Stimulated activated CD4-positive, alpha-beta T cell treated with anti-CD3 and anti-CD28 coated beads, TNF-alpha, amount 100 ng/mL, for 24 hours (primary cell): ENCODE measurements at regions not wholly inside any gene's neighbourhood (a gene's known extent, or its start where the extent isn't known, plus 50 kb on each side); places are given as distances from the start of the nearest gene placed in this dataset.
A peak's percentile ranks its signal among the peaks of the same experiment; 100 is the strongest.

Source experiments
- DNase-seq, 3 experiments: peaks; one replicate each; pipeline ENCODE4 v3.0.0-alpha.2; 2020; ENCODE audit warnings: low read depth in 3 of 3

DNA sequence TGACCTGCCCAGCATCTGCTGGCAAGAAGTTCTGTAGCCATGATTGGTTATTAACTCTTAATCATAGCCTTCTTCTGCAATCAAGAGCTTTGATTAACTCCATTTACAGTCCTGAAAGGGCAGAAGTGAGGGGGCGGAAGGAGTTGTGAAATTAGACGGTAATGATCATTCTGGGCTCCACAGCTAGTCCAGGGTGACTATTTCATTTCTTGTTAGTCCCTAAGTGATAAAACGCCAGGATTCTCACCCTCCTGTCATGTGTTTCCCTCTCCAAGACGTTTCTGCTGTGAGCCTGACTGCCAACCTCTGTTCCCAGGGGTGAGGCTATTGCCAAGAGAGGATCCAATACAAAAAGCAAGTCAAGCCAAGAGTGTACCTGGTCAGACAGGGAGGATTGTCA is 155.9 kb upstream of the IPO5 start:
- DNase-seq = no peak

GRCh38 chr13:97798171-97798821 is 155.2 kb upstream of the IPO5 start:
- DNase-seq = no peak

- no peak for DNase-seq
Measured at GRCh38 chr13:97798836-97799235, 154.6 kb upstream of the IPO5 start.

DNA sequence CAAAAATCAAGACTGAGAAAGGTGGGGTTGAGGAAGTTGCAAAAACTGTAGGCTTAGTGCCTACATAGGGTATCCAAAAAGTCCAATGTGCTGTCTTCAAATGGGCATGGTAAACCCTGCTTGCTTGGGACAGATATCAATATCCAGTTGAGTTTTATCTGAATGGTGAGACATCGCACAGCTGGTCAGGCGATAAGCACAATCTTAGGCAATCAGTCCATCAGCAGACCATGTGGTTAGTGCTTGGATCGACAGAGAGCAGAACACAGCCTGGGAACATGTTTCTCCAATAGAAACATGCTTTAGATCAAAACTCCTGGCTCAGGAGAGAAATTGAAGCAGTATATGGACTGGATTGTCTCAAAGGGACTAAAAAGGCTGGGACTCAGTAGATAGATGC is 151.3 kb upstream of the IPO5 start:
- no peak for DNase-seq

DNA sequence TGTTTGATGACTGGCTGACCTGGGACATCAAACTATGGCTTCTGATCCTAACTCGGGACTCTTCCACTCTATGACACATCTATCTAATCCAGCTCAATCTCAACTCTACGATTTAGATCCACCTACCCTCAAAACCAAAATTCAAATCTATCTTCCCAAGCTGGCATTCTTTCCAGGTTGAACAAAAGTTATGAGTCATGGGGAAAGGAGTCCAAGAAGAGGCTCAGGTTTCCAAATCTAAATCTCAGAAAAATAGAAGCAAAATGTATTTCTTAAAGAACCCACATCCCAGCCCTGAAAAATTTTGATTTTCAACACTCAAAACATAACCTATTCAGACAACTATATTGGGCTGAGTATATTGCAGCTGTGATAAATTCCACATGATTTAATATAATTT is 143.9 kb upstream of the IPO5 start:
- DNase-seq = no peak

DNA sequence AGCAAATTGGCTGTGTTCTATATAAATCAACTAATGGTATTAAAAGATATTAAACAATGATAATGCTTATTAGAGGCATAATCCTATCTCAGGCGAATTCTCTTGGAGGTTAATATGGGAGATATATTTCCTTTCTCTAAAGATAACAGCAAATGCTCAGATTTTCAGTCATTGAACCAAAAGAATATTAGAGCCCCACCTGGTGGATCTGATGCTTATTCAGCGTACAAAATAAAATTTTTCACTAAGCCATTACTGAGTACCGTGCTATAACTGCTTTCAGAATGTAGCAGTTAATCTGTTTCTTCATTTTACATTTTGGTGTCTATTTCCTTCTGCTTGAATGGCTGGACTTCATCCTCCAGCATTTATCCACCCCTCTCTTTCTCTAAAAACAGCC is 143.3 kb upstream of the IPO5 start:
- DNase-seq = no peak

DNA sequence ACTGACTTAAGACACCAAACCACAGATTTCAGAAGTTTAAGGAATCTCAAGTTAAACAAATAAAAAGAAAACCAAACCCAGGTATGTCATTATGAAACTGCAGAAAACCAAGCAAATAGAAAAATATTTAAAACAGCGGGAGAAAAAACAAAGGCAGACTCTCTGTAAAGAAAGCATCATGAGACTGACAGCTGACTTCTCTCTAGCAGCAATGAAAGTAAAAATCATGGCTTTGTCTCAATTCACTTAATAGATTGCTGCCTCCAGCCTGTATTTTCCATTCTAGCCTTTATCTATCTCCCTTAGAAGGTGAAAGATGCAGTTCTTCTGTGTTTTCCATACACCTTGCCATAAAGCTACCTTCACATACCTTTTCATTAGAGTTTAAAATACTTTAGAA is 131.1 kb upstream of the IPO5 start:
- DNase-seq = no peak

GRCh38 chr13:97826421-97827012 is 127.0 kb upstream of the IPO5 start:
- DNase-seq = no peak

DNA sequence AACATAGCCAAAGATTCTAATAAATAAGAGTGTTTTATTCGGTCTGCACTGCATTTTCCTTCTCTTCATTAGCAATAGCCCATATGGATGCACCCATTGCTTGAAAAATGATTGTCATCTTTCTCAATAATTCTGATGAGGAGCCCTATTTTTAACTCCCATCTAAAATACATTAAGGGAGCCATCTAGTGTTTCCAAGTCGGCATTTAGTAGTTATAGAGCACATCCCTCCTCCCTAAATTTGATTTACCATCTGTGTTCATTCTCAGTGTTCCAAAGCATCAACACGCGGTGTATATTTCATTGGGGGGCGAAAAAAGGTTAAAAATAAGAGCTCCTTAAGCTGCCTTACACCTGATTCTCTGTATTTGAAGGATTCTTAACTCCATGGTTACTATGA is 119.2 kb upstream of the IPO5 start:
- no peak for DNase-seq

DNA sequence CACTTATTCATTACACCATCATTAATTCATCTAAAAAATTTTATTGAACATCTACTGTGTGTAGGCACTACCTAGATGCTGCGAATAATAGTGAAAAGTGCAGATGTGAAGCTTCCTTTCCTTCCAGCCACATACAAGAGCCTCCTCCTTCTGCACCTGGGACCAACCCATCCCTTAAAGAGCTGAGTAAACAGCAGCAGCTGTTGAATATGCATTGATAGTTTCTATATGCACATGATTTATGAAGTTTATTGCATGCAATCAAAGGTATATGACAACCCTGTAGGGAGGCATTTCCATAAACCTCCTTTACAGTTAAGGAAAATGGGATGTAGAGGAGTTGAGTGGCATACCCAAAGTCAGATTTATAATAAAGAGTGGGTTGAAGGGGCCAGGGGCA is 110.3 kb upstream of the IPO5 start:
- DNase-seq = no peak

- no peak for DNase-seq
Measured at GRCh38 chr13:97844151-97844550, 109.3 kb upstream of the IPO5 start.

DNA sequence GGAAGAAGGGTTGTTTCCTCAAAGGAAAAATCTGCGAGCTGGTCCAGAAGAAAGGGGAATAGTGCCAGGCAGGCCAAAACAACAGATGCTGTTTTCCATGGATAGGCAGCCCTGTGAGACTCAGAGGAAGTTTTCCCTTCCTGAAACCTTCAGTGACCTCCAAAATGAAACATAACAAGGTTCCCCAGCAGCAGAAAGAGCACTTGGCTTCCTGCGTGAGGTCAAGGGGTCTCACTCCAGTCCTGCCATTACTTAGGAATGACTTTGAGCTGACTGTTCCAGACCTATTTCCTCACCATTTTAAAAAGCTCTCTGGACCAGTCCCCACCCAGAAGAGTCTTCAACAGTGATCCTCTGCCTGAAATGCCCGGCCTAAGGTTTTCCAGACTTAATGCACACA is 104.6 kb upstream of the IPO5 start:
- no peak for DNase-seq

- DNase-seq = no peak
Measured at GRCh38 chr13:97849305-97849704, 104.2 kb upstream of the IPO5 start.

GRCh38 chr13:97851269-97851668 is 102.2 kb upstream of the IPO5 start:
- DNase-seq = no peak

- no peak for DNase-seq
Measured at GRCh38 chr13:97852181-97852874, 101.1 kb upstream of the IPO5 start.

DNA sequence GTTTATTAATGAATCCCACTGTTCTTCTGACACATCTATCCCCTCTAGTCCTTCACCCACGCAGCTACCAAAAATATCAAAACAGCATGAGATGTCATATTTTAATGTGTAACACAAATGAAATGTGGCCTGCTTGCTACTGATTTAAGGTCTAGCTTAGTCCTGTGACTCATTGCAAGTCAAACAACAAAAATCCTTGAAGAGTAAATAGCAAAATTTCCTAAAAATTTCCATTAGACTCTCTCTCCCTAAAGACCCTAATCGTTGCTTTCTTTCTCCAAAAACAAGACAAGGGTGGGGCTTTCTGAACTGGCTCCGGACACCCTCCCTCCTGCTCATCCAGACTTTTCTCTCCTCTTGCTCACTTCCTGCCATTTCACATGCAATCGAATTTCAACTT is 99.9 kb upstream of the IPO5 start:
- no peak for DNase-seq

DNA sequence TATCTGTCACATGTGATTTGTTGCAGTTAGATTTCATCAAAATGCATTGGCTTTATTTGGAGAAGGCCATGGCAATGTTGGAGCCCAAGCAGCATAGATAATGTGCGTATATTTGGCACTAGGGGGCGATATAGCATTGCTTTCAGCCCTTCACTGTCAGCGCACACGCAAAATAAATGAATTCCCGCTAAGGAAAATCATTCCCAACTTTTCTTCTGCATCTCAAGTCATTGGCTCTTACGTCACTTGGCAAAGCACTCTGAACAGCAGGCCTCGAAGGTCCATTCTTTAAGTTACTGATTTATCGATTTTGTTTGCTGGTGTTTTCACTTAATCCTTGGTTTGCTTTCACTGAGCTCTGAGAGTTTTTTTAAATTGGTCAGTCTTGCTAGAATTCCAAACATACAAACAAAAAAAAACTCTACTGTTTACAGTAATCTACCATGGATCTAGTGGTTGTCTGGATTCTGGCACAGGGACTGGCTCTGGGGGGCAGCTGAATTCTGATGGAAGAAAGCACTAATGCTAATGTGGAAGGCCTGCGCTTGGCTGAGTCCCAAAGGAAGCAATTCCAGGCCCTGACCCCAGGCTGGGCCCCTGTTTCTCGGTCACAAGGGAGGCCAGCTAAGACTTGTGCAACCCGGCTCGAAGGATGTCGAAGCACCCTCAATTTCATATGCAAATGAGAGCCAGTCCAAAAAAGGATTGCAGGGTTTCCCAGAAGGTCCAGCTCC is 97.7 kb upstream of the IPO5 start:
- DNase-seq = peak in 1 of 3 experiments; percentile 1

DNA sequence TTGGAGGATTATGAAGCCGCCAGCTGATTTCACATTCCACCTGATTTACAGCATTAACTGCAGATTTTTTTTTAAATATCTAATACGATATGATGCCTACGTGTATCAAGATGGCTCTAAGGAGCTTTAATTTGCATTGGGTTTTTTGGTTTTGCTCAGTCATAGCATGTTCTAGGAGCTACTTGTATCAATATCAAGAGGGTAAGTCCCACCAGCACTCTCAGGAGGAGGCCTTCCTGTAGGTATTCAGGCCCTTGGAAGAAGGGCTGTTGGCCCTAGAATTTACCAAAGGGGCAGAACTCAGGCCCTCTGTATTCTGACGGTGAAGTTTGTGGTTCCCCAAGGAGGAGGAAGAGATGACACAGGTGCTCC is 97.2 kb upstream of the IPO5 start:
- DNase-seq = no peak

- DNase-seq = no peak
Measured at GRCh38 chr13:97858161-97858560, 95.3 kb upstream of the IPO5 start.

DNA sequence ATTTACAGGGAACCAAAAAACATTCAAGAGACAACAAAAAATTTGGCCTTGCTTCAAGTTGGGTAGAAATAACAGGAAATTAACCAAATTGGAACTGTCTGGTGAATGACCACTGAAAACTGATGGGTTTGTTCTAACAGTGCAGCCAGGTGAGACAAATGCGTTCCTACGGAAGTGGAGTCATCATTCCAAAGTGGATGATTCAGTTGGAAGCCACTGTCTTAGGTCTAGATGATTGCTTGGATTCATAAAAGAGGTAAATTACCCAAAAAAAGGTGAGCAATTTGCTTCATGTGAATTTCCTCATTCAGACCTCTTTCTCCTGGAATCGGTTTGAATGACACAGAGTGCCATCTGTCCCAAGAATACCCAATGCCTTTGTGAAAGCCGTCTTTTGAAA is 87.1 kb upstream of the IPO5 start:
- no peak for DNase-seq

DNA sequence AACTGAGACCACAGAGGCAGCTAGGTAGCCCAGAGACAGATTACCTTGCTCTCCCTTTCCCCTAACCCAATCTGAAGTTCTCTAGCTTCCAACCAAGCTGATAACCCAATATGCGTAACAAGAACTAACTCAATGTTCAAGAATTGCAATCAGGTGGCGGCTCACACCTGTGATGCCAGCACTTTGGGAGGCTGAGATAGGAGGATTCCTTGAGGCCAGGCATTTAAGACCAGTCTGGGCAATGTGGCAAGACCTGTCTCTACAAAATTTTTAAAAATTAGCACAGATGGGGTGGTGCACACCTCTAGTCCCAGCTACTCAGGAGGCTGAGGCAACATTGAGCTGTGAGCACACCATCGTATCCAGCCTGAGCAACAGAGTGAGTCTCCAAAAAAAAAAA is 86.7 kb upstream of the IPO5 start:
- DNase-seq = no peak

DNA sequence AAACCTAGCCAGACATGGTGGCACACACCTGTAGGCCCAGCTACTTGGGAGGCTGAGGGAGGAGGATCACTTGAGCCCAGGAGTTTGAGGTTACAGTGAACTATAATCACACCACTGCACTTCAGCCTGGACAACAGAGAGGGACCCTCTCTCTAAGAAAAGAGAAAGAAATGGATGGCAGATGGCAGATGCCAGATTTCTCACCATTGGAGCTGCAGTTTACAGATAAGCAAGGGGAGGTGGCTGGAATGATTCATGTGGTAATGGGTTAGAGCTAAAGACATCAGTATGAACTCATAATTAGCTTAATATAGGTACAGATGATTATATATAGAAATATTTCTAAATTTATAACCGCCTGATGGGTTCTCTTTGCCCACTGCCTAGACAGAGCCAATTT is 80.1 kb upstream of the IPO5 start:
- DNase-seq = no peak

DNA sequence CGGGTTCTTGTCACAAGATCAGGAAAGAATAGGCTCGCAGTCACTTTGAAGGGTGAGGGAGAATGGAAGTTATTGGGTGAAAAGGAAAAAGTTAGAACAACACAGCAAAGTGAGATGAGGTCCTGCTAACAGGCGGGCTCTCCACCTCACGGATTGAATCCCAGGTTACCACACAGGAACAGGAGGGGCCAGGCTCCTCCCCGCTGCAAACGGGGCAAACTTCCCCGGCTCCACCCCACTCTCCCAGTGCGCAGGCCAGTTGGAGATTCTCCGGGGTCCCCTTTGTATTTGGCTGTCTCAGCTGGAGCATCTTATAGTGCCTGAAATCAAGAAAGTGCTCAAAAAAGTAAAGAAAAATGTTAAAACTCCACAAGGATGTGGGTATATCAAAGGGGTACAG is 78.3 kb upstream of the IPO5 start:
- no peak for DNase-seq
